GM18498 (cell line): ENCODE measurements at regions not wholly inside any gene's neighbourhood (a gene's known extent, or its start where the extent isn't known, plus 50 kb on each side); places are given as distances from the start of the nearest gene placed in this dataset.
"Not testable (repeated sequence)": the region's sequence is repeated elsewhere in the genome, so short reads cannot be mapped to it uniquely, and the experiment has no call there.

Source experiments
- ATAC-seq: cut with Tn5 transposase; IDR thresholded peaks from one replicate; pipeline ENCODE4 v1.9.1; 2021; ENCODE audit warnings: mild to moderate bottlenecking, moderate library complexity; ENCODE audit not compliant: unreplicated experiment

DNA sequence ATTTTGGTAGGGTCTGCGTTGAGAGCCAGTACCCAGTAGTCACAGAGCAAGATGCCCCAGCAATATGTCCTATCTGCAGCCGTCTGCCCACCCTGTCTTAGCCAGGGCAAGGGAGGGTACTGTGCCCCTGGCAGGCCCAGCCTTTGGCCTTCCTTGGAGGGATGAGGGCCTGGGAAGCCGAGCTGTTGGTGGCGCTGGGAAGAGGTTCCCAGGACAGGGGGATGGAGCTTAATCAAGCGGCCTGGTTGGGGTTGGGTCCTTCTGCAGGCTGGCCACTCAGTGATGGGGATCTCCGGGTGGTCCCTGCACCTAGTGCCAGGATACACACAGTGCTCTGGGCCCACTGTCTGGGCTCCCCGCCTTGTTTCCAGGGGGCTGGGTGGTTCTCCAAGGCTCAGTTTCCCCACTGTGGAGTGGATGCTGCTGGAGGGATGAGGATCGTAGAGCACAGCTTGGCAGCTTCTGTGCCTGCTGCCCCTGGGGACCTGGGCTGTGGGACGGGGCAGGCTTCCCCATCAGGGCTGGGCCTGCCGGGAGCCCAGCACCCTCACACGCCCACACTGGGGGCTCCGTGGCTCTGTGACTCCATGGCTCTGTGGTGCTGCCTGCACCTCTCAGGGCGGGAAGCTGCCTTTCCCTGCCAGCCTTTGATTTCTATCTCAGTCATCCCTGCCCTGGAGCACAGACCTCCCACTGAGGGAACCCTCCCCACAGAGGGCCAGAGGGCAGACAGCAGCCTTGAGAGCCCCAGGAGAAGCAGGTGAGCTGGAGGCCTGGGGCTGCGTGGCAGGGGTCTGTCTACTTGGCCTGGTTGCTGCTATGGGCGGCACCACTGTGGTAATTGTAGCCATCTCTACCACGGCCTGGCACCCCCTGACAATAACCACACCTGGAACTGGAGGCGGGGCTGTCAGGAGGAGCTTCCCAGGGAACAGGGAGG, 357.0 kb downstream of the TMEM121 start:
- ATAC-seq = no peak

DNA sequence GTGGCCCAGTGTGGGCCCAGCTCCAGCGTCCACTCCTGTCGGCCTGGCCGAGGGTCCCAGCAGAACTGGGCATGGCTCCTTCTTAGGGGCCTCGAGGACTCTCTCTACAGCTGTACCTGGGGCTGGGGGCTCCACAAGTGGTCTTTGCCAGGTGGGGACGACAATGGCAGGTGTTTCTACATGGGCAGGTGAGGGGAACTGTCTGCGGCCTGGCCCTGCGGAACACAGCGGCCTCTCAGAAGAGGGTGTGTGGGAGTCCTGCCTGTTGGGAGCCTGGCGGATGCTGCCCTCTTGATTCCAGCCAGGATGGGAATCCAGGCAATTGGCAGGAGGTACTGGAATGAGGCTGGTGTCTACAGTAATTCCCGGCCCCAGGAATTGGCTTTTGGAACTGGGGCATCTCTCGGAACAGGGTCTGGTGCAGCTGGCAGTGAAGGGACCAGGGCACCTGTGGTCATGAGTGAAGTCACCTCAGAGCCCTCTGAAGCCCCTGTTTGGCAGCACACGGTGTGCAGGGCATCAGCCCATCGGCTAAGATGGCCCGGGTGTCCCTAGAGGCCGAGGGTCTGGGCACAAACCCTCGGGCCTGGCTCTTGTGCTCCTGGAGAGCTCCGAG, 357.9 kb downstream of the TMEM121 start:
- ATAC-seq = not testable (repeated sequence)

DNA sequence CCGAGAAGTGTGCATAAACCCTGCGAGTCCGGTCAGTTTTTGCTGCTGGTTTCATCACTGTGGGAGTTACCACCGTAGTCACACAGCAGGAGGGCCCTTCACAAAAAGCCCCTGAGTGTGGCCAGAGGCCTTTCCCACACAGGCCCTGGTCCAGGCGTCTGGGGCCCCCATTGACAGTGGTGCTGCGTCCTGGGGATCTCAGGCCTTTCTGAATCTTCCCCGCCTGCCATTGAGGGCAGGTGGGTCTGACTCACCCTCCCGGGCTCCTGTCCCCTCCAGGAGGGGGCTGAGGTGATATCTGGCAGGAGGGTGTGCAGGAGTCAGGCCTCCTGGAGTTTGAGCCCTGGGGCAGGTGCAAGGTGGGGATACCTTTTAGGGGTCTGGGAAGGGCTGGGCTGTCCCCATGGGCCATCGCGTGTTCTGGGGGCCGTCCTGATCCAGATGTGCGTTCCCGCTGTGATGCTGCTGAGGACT, 358.5 kb downstream of the TMEM121 start:
- no peak for ATAC-seq

DNA sequence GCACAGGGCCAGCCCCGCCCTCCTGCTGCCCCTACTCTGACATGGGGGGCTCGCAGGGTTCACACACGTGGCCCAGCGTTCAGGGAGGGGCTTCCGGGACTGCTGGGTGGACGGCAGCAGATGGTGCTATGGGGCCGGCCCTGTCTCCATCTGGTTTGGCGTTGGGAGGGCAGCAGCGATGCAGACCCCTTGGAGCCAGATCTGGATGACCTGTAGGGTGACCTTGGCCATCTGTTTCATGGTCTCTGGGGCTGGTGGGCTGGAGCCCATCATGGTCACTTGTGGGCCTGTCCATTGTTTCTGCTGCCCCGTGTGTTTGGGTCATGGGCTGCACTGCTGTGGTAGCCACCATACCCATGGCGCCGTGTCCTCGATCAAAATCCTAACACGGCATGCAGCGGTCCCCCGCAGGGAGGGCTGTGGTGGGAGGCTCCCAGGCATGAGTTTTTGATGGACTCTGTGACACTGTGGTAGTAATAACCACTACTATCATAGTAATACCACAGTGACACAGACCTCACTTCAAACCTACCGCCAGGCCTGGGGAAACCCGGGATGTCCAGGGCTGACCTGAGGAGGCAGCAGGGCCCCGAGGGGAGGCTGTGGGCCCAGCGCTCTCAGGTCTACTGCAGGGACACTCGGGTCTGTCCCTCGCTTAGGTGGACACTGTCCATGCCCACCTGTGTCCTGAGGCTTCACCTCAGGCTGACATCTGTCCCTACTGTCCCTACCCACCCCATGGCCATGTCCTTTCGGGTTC, 359.4 kb downstream of the TMEM121 start:
- ATAC-seq = no peak

DNA sequence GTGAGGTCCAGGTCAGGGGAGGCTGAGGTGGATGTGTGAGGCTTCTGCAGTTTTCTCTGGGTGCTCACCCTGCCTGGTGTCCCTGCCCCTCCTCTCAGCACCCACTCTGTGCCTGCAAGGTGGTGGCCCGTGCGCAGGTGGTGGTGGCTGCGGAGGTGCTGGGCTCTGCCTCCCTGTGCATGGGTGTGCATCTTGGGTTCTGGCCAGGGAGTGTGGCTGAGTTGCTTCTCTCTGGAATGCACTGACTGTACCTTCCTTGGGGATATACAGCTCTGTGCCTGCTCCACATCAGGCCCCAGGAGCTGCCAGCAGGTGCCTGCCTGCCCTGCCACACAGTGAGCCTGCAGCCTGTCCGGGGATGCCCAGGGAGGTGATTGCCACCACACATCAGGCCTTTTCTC, 360.4 kb downstream of the TMEM121 start:
- not testable (repeated sequence) for ATAC-seq

DNA sequence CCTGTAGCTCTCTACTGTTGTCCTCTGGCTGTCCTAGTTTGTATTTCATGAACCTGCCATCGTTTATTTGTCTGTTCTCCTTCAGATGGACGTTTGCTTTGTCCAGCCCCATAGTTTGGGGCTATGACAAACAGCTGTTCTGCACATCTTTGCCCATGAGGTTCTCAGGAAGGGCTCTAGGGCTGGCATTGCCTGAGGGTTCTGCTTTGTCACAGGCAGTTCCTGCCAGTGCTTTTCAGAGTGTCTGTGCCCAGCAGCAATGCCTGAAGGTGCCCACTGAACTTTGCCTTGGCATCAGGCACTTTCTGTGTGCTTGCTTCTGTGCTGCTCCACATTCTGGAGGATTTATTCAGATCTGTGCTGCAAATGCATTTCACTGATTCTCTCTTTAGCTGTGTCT, 361.3 kb downstream of the TMEM121 start:
- ATAC-seq = no peak

DNA sequence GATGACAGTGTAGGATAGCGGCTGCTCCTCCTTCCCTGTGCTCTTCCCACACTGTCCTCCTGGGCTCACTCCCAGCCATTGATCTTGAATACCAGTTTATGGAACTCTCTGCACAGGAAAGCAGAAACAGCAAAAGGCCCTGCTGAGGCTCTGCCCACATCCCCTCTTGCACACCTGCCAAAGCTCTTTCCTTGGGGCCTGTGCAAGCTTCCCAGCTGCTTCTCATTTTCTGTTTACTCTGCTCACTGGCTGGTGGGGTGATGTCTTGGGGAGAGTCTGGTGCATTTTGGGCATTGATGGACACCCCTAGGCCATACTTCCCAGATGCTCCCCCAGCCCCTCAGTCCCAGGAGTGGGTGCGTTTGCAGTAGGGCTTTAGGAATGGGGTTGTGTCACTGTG, 361.8 kb downstream of the TMEM121 start:
- no peak for ATAC-seq

DNA sequence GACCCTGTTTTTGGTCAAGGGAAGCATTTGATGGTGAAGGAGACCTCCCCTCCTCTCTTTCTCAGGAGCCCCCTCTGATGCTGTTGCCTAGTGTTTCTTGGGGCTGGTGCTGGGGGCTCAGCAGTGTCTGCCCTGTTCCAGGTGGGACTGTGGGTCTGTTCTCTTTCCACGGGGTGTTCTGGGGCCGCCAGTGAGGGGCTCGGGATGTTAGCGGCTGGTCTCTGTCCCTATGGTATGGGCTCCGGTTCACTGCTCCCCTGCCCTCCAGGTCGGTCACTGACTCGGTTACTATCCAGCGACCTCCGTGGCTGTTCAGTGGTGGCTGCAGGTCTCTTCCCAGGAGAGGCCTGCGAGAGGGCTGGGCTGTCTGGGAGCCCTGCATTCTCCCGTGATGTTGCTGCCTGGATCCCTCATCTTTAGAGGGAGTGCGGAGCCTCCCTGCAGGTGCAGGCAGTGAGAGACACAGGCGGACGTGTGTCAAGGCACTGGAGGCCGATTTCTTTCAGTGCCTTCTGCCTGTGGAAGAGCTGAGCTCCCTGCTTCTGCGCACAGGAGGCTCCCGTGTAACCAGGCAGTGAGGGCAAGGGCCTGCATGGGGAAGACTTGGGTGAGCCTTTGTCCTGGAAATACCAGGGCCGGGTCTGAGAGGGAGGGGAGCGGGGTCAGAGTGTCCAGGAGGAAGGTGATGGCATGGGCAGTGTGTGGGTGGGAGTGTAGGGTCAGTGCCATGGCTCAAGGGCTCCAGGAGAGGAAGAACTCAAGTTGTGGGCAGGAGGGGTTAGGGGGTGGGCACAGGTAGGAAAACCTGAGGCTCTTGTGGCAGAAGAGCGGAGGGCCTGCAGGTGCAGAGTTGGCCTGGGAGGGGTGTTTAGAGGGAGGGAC, 362.6 kb downstream of the TMEM121 start:
- ATAC-seq = no peak

DNA sequence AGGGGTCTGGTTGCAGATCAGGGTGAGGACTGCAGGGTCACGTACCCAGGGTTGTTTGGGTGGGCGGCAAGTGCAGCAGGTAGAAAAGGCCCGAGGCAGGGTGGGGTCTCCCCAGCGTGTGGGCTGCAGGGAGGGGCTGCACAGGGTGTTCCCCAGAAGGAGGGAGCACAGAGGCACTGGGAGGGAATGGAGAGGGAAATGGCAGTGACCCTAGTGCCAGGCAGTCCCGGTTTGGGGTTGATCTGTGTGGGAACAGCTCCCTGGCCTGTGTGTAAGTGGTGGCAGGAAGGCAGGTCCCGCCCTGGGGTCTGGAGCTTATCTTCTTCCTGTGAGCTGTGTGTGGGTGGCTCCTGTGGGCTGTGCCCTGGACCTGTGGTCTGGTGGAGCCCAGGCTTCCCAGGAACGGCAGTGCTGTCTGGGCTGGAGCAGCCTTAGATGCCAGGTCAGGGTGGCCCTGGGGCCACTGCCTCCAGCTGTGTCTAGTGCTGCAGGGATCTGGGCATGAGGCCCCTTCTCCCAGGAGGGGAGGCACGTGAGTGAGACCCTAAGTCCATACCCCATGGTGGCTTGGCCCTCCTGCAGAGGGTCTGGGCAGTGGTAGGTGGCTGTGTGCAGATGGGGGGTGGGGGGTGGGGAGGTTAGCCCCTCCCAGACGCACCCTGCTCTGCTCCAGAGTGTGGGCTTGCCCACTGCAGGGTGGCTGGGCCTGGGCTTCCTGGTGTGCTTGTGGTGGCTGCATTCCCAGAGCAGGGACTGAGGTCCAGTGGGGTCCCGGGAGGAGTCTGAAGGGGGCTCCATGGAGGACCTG, 363.5 kb downstream of the TMEM121 start:
- ATAC-seq = no peak

DNA sequence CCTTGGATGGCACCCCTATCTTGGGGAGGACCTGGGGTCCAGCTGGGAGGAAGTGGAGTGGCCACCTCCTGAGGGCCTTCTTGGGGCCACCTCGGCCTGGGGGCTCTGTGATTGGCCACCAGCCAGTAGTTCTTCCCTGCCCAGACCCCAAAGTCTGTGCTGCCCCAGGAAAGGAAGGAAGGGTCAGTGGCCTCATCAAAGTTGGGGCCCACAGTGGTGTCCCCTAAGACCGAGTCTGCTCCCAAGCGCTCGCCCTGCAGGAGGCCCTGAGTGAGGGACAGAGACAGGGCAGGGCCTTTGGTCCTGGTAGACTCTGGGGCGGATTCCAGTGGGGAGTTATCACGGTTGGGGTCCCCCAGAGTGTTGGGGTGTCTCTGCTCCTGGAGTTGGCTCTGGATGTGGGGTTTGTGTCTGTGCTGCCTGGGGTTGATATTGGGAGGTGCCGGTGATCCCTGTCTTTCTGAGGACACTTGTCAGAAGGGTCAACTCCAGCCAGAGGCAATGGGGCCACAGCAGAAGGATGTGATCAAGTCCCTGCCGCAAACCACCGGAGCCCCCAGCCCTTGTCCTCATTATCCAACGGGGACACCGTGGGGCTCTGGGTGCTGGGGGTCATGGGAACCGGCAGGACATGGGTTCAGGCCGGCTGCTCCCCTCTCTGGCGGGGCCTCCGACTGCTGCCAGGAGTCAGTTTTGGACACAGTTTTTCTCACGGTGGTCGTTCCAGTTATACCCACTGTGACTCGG, 364.3 kb downstream of the TMEM121 start:
- no peak for ATAC-seq

DNA sequence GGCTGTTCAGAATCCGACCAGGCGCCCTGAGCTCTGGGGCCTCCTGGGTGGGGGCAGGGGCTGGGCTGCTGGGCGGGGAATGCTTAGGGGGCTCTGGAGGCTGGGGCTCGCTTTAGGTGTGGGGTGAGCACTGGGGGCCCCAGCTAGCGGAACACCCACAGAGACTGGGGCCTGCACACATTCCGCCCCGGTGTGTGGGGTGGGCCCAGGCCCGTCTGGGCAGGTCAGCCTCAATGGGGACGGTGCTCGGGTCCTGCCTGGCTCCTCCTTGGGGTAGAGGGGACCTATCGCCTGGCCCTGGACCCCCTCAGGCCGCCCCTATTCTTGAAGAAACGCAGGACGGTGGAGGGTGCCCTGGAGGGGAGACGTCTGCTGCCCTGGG, 364.8 kb downstream of the TMEM121 start:
- ATAC-seq = no peak

DNA sequence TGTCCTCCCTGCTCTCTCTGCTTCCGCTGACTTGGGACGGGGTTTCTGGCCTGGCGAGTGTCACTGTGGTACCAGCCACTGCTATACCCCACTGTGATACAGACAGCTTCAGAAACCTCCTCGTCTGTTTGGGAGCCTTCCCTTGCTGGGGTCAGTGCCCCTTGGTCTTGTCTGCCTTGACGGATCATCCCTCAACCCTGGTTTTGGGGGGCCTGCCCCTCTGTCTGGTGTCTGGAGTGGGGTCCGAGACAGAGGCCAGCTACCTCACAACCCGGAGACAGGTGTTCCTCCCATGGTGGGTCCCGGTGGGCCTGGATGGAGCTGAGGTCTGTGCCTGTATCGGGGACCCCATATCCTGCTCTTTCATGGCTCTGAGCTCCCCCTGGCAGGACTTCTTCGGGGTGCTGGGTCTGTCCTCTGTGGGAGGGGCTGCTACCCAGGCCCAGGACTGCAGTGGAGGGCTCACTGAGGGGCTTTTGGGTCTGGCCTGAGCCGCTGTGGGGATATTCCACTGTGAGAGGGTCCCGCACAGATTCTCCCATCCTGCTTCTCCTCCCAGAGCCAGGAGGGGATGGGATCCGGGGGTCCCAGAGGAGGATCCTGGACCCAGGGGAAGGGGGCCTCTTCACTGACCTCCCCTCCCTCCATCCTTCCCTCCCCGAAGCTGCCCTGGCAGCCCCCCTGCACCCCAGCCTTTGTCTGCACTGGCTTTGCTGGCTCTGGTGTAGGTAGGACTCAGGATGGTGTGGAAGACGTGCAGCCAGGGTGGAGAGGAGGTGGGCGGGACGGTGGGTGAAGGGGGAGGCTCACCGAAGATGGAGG, 365.5 kb downstream of the TMEM121 start:
- no peak for ATAC-seq

DNA sequence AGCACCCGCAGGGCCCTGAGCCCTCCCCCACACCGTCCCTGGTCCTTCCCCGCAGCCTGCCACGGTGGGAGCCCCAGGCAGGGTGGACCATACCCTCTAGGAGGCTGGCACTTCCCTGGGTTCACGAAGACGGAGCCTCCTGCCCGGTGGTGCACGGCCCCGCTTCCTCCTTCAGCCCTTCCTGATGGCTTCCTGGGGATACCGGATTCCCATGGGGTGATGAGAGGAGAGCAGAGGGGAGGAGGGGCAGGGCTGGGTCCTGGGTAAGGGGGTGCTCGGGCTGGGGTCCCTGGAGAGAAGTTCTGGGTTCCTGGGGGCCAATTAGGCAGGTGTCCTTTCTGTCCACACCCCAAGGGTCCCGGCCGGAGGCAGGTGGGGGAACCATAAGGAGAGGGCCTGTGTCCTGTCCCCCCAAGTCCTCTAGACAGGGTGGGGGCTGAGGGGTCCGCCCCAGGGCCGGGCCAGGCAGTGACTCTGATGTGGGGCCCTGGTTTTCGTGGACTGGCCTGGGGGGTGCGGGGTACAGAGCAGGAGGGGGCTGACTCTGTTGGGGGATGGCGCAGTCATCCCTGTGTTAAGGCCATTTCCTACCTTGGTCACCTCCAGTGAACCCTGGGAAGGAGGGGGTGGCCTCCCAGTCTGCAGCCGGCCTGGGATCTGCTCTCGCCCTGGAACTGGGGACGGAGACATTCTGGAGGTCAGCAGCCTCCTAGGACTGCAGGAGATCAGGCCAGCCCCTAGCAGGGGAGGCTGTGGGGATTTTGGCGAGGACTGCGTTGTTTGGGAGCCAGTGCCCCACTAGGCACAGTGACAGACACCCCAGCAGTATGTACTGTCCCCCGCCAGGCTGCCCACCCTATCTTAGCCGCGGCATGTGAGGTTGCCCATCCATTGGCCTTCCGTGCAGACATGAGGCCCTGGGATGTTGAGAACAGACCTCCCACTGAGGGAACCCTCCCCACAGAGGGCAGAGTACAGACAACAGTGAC, 366.4 kb downstream of the TMEM121 start:
- not testable (repeated sequence) for ATAC-seq

DNA sequence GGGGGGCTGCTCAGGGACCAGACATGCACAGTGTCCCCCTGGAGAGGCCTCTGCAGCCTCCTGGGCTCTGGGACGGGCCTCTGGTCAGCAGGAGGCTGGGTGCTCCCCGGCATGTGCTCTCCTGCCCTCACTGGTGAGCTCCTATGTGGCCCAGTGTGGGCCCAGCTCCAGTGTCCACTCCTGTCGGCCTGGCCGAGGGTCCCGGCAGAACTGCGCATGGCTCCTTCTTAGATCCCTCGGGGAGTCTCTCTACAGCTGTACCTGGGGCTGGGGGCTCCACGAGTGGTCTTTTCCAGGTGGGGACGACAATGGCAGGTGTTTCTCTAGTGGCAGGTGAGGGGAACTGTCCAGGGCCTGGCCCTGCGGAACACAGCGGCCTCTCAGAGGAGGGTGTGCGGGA, 367.3 kb downstream of the TMEM121 start:
- ATAC-seq = not testable (repeated sequence)

DNA sequence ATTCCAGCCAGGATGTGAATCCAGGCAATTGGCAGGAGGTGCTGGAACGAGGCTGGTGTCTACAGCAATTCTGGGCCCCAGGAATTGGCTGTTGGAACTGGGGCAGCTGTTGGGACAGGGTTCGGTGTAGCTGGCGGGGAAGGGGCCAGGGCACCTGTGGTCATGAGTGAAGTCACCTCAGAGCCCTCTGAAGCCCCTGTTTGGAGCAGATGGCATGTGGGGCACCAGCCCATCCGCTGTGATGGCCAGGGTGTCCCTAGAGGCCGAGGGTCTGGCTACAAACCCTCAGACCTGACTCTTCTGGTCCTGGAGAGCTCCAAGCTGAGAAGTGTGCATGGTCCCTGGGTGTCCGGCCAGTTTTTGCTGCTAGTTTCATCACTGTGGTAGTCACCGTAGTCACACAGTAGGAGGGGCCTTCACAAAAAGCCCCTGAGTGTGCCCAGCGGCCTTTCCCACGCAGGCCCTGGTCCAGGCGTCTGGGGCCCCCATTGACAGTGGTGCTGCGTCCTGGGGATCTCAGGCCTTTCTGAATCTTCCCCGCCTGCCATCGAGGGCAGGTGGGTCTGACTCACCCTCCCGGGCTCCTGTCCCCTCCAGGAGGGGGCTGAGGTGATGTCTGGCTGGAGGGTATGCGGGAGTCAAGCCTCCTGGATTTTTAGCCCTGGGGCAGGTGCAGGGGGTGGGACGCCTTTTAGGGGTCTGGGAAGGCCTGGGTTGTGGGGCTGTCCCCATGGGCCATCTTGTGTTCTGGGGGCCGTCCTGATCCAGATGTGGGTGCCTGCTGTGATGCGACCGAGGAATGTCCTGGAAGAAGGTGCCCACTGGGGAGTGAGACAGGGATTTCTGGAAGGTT, 368.0 kb downstream of the TMEM121 start:
- ATAC-seq = no peak
